HG03196 (cell line): ENCODE measurements at regions not wholly inside any gene's neighbourhood (a gene's known extent, or its start where the extent isn't known, plus 50 kb on each side); places are given as distances from the start of the nearest gene placed in this dataset.

ENCODE experiments used
- ATAC-seq: cut with Tn5 transposase; IDR thresholded peaks from one replicate; pipeline ENCODE4 v1.9.1; 2021; ENCODE audit not compliant: unreplicated experiment

DNA sequence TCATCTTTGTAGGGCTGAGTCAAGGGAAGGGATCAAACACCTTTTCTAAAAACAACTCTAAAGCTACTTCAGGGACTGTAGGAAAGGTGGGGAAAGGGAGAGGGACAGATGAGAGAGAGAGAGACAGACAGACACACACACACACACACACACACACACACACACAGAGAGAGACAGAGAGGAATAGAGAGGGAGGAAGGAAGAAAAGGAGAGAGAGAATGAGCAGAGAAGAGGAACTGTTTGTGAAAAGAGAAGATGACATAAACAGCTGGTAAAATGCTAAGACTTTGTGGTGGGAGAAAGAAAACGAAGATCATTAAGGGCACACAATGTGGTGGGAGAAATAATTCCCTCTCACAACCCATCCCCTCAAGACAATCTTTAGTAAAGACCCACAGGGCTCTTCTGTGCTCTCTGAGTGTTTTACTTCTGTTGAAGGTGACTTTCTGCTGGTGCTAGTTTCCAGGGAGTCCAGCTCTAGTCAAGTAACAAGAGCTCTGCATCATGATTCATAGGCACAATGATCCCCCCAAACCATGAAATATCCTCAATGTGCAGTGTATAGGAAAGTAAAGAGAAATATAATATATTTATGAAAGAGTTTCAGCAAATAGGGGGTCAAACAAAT, 77.2 kb upstream of the STK17B start:
- ATAC-seq = no peak

GRCh38 chr2:196249171-196249570, 77.8 kb upstream of the STK17B start:
- ATAC-seq = no peak

DNA sequence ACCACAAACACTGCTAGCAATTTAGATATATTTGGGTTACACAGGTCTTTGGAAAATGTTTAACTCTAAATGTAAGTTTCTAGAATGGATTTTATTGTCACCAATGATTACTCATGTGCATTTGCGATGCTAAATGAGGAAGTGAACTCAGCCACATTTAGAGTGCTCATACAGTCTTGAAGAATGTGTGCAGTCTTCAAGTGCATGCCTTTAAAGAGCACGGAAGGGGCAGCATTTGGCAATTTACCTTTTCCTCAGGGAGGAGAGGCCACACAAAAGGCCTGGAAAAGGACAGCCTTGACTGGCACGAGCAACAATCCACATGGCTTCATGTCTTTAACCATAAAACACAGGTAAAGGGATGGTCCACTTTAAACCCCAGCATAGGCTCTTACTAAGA, 78.5 kb upstream of the STK17B start:
- ATAC-seq = peak; percentile 64

GRCh38 chr2:196251132-196251531, 79.8 kb upstream of the STK17B start:
- no peak for ATAC-seq

- ATAC-seq = no peak
These were observed 81.2 kb upstream of the STK17B start for GRCh38 chr2:196252408-196253115.

- no peak for ATAC-seq
These were observed 81.7 kb upstream of the STK17B start for GRCh38 chr2:196253116-196253480.

DNA sequence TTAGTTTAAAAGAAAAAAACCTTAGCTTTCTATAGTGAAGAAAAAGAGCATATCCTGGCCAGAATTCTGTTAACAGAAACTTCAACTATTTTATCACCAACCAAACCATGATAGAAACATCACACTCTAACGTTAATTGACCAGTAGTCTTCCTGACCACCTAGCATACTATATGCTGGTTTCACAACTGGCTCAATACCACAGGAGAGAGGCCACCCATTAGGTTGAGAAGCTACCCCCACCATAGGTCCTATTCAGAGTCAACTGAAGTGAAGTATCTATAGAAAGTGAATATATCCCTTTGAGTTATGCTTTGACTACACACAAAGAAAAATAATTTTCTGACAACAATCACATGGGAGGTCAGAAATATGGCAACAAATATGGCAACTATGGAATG, 85.2 kb upstream of the STK17B start:
- no peak for ATAC-seq

- no peak for ATAC-seq
These were observed 85.7 kb upstream of the STK17B start for GRCh38 chr2:196257086-196257485.

- ATAC-seq = no peak
These were observed 87.0 kb upstream of the STK17B start for GRCh38 chr2:196258407-196258806.

DNA sequence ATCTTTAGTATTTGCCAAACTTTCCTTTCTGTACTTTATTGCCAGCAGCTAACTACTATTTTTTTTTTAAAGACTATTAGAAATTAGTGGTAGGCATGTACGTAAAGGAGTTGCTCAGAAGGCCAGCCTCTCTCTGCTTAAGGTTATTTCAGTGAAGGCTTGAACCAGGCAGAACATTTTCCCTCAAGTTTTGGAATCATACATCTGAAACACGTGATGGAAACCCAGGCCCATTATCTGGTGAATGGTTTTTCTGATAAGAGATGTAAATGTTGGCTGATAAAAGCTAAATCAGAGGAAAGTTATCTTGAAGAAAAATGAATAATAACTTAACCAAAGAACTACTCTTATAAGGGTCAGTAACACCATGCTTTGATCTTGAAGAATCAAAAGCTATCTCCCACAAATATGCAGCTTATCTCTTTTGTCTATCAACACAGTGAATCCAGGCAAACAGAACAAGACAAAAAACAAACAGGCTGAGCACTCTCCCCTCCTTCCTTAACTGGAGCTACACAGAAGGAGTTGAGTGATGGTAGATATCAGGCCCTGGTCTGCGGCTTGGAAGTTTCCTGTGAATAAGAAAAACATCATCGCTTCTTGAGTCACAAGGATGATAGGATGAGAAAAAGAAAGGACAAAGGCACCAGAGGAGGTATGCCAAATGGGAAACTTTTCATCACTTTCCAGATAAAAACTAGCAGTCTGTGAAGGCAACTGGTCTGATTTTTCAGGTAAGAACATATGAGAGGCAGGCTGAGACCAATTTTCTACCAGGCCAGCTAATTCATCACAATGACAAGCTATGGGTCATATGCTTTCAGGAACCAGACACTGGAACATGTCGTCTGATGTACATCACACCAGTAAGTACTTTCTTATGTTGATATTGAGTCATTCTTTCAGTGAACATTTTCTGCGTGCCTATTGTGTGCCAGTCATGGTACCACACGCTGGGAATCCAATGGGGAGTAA, 88.4 kb upstream of the STK17B start:
- no peak for ATAC-seq

- no peak for ATAC-seq
These were observed 89.2 kb upstream of the STK17B start for GRCh38 chr2:196260546-196260945.

- no peak for ATAC-seq
These were observed 91.2 kb upstream of the STK17B start for GRCh38 chr2:196262606-196263005.

GRCh38 chr2:196263181-196263747, 91.9 kb upstream of the STK17B start:
- peak; percentile 93 for ATAC-seq

DNA sequence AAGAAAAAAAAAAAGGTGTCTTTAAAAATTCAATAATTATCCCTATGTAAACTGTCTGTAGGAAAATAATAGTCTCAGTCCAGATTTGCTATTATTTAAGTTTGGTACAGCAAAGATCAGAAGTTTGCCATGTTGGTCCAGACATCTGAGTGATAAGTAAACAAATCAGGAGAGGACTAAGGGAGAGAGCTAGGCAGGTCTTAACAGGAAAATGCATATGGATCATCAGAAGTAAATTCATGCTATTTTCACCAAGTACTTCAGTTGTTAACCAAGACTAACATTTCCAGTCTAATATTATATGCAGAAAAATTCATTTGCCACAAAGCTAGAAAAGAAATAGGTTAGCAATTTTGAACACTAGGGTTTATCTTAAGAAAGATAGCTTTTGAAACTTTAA, 95.0 kb upstream of the STK17B start:
- ATAC-seq = no peak

- no peak for ATAC-seq
These were observed 95.5 kb upstream of the STK17B start for GRCh38 chr2:196266855-196267254.

GRCh38 chr2:196268025-196268424, 96.6 kb upstream of the STK17B start:
- ATAC-seq = no peak

- no peak for ATAC-seq
These were observed 97.4 kb upstream of the STK17B start for GRCh38 chr2:196268538-196269338.

DNA sequence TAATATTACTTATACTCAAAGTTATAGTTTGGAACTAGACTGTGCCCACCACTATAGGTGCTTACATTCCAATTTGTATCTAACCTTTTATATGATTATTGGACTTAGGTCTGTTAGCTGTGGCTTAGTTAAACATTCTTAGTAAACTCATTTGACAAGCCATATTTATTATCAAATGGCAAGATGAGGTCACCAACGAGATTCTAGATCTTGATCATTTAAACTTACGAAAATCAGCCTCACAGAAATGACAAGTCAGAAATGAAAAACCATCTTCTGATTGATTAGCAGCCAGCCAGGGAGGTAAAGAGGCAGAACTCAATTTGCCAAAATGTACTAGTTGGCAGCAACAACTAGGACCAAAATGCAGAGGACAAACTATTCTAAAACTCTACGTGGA, 100.4 kb upstream of the STK17B start:
- ATAC-seq = no peak

- ATAC-seq = no peak
These were observed 103.0 kb upstream of the STK17B start for GRCh38 chr2:196274387-196274809.

GRCh38 chr2:196275646-196276352, 104.4 kb upstream of the STK17B start:
- ATAC-seq = no peak
